ENCODE measurements at regions not wholly inside any gene's neighbourhood (a gene's known extent, or its start where the extent isn't known, plus 50 kb on each side); places are given as distances from the start of the nearest gene placed in this dataset.

GRCh38 chr10:105516511-105516910 is 875.4 kb downstream of the SORCS3 start:
- H3K4ac ChIP-seq (ENCODE audit: low read depth, low read length), result no peak overlapping the region
- H3K4me3 ChIP-seq (ENCODE audit: low read depth, low read length), result no peak overlapping the region
- no peaks in the 10 kb centered on the region for H3K27me3 ChIP-seq (ENCODE audit: insufficient read depth, low read length)
- no peak overlapping the region for H2BK12ac ChIP-seq (ENCODE audit: low read length)
- H4K8ac ChIP-seq (ENCODE audit: low read depth, low read length), result no peak overlapping the region
- H2AK5ac ChIP-seq (ENCODE audit: low read length), result no peak overlapping the region
- no peak overlapping the region for H4K12ac ChIP-seq (ENCODE audit: low read depth, low read length)
- no CpG with 5 or more reads among the region's 2 CpGs for WGBS (ENCODE audit: extremely low coverage, insufficient coverage, insufficient read length)
- no peak overlapping the region for H3K9ac ChIP-seq (ENCODE audit: low read length)
- no peak overlapping the region for H3K23ac ChIP-seq (ENCODE audit: low read length)
- H3K79me2 ChIP-seq (ENCODE audit: control insufficient read depth, insufficient read depth, low read length, poor library complexity), result no peaks in the 10 kb centered on the region
- no peaks in the 10 kb centered on the region for H3K4me1 ChIP-seq (ENCODE audit: control insufficient read depth in 1 of 2, insufficient read depth in 2 of 2, low read length in 2 of 2)
- H2AFZ ChIP-seq (ENCODE audit: insufficient read depth, low read length, poor library complexity), result no peak overlapping the region
- no peak overlapping the region for H3K4me2 ChIP-seq (ENCODE audit: low read length)
- H3K9me3 ChIP-seq (ENCODE audit: insufficient read depth, low read depth, low read length), result no peaks in the 10 kb centered on the region
- no peak overlapping the region for H3K14ac ChIP-seq (ENCODE audit: low read length)
- H3K79me1 ChIP-seq (ENCODE audit: low read length), result no peaks in the 10 kb centered on the region
- no peak overlapping the region for H3K18ac ChIP-seq (ENCODE audit: low read length)
- H4K91ac ChIP-seq (ENCODE audit: low read depth, low read length), result no peak overlapping the region
- no peaks in the 10 kb centered on the region for H3K36me3 ChIP-seq (ENCODE audit: control insufficient read depth in 1 of 2, insufficient read depth in 2 of 2, low read length in 2 of 2)
- H3K27ac ChIP-seq (ENCODE audit: low read depth, low read length), result no peak overlapping the region
- no peak overlapping the region for H2BK5ac ChIP-seq (ENCODE audit: low read depth, low read length, poor library complexity)
- H2BK120ac ChIP-seq (ENCODE audit: insufficient read depth, low read length, poor library complexity), result no peak overlapping the region
- DNase-seq, result no peak

DNA sequence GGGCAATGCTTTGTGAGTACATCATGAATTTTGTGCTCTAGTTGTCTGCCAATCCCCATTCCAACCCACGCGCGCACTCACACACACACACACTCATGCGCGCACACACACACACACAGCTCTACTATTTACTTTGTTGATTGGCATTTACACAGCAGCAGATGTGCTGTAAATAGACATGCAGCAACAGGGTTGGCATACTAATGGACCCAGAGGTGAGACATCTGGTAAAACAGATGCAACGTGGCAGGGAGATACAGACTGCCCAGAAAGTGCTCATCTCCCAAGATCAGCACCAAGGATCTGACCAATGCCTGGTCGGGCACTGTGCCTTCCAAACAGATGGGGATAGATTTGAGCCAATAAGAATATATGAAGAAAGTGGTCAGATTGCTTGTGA is 873.0 kb downstream of the SORCS3 start:
- Histone ChIP-seq H3K9ac (ENCODE audit: low read length) (no peak overlapping the region), H2AFZ (ENCODE audit: insufficient read depth, low read length, poor library complexity) (no peak overlapping the region), H2BK5ac (ENCODE audit: low read depth, low read length, poor library complexity) (no peak overlapping the region), H3K23ac (ENCODE audit: low read length) (no peak overlapping the region), H3K4me2 (ENCODE audit: low read length) (no peak overlapping the region), H2BK120ac (ENCODE audit: insufficient read depth, low read length, poor library complexity) (no peak overlapping the region), H4K8ac (ENCODE audit: low read depth, low read length) (no peak overlapping the region), H3K18ac (ENCODE audit: low read length) (no peak overlapping the region), H3K36me3 (ENCODE audit: control insufficient read depth in 1 of 2, insufficient read depth in 2 of 2, low read length in 2 of 2) (no peaks in the 10 kb centered on the region), H3K9me3 (ENCODE audit: insufficient read depth, low read depth, low read length) (no peaks in the 10 kb centered on the region), H2AK5ac (ENCODE audit: low read length) (no peak overlapping the region), H3K27ac (ENCODE audit: low read depth, low read length) (no peak overlapping the region), H3K4ac (ENCODE audit: low read depth, low read length) (no peak overlapping the region), H4K91ac (ENCODE audit: low read depth, low read length) (no peak overlapping the region), H3K4me3 (ENCODE audit: low read depth, low read length) (no peak overlapping the region), H3K79me2 (ENCODE audit: control insufficient read depth, insufficient read depth, low read length, poor library complexity) (no peaks in the 10 kb centered on the region), H4K12ac (ENCODE audit: low read depth, low read length) (no peak overlapping the region), H3K14ac (ENCODE audit: low read length) (no peak overlapping the region), H3K79me1 (ENCODE audit: low read length) (no peaks in the 10 kb centered on the region), H3K4me1 (ENCODE audit: control insufficient read depth in 1 of 2, insufficient read depth in 2 of 2, low read length in 2 of 2) (no peaks in the 10 kb centered on the region), H2BK12ac (ENCODE audit: low read length) (no peak overlapping the region), H3K27me3 (ENCODE audit: insufficient read depth, low read length) (no peaks in the 10 kb centered on the region)
- DNase-seq, result no peak
- WGBS (ENCODE audit: extremely low coverage, insufficient coverage, insufficient read length), result no CpG with 5 or more reads among the region's 7 CpGs

- Histone ChIP-seq H3K79me2 (ENCODE audit: control insufficient read depth, insufficient read depth, low read length, poor library complexity) (no peaks in the 10 kb centered on the region), H4K91ac (ENCODE audit: low read depth, low read length) (no peak overlapping the region), H3K23ac (ENCODE audit: low read length) (no peak overlapping the region), H3K4me3 (ENCODE audit: low read depth, low read length) (no peak overlapping the region), H4K12ac (ENCODE audit: low read depth, low read length) (no peak overlapping the region), H4K8ac (ENCODE audit: low read depth, low read length) (no peak overlapping the region), H3K14ac (ENCODE audit: low read length) (no peak overlapping the region), H3K27ac (ENCODE audit: low read depth, low read length) (no peak overlapping the region), H2AK5ac (ENCODE audit: low read length) (no peak overlapping the region), H3K4ac (ENCODE audit: low read depth, low read length) (no peak overlapping the region), H3K9ac (ENCODE audit: low read length) (no peak overlapping the region), H3K4me1 (ENCODE audit: control insufficient read depth in 1 of 2, insufficient read depth in 2 of 2, low read length in 2 of 2) (no peaks in the 10 kb centered on the region), H3K4me2 (ENCODE audit: low read length) (no peak overlapping the region), H2BK12ac (ENCODE audit: low read length) (no peak overlapping the region), H3K9me3 (ENCODE audit: insufficient read depth, low read depth, low read length) (no peaks in the 10 kb centered on the region), H2AFZ (ENCODE audit: insufficient read depth, low read length, poor library complexity) (no peak overlapping the region), H3K27me3 (ENCODE audit: insufficient read depth, low read length) (no peaks in the 10 kb centered on the region), H2BK120ac (ENCODE audit: insufficient read depth, low read length, poor library complexity) (no peak overlapping the region), H3K36me3 (ENCODE audit: control insufficient read depth in 1 of 2, insufficient read depth in 2 of 2, low read length in 2 of 2) (no peaks in the 10 kb centered on the region), H3K18ac (ENCODE audit: low read length) (no peak overlapping the region), H3K79me1 (ENCODE audit: low read length) (no peaks in the 10 kb centered on the region), H2BK5ac (ENCODE audit: low read depth, low read length, poor library complexity) (no peak overlapping the region)
- DNase-seq, result no peak
- WGBS (ENCODE audit: extremely low coverage, insufficient coverage, insufficient read length), result no CpG with 5 or more reads among the region's 3 CpGs
These were observed 868.4 kb downstream of the SORCS3 start for GRCh38 chr10:105509517-105509916.

DNA sequence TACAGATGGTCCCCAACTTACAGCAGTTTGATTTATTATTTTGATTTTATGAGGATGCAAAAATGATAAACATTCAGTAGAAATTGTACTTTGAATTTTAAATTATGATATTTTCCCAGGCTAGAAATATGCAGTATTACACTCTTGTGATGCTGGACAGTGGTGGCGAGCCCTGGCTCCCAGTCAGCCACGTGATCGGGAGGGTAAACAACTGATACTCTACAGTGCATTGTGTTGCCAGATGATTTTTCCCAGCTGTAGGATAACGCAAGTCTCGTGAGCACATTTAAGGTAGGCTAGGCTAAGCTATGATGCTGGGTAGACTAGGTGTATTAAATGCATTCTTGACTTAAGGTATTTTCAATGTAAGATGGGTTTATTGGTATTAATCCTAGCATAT is 865.2 kb downstream of the SORCS3 start:
- H2BK120ac ChIP-seq (ENCODE audit: insufficient read depth, low read length, poor library complexity), result no peak overlapping the region
- H3K23ac ChIP-seq (ENCODE audit: low read length), result no peak overlapping the region
- no peak overlapping the region for H3K18ac ChIP-seq (ENCODE audit: low read length)
- DNase-seq, result no peak
- H4K91ac ChIP-seq (ENCODE audit: low read depth, low read length), result no peak overlapping the region
- H3K14ac ChIP-seq (ENCODE audit: low read length), result no peak overlapping the region
- WGBS (ENCODE audit: extremely low coverage, insufficient coverage, insufficient read length), result no CpG with 5 or more reads among the region's 5 CpGs
- no peak overlapping the region for H3K4ac ChIP-seq (ENCODE audit: low read depth, low read length)
- H3K27me3 ChIP-seq (ENCODE audit: insufficient read depth, low read length), result no peaks in the 10 kb centered on the region
- H3K4me3 ChIP-seq (ENCODE audit: low read depth, low read length), result no peak overlapping the region
- no peak overlapping the region for H2BK5ac ChIP-seq (ENCODE audit: low read depth, low read length, poor library complexity)
- H3K36me3 ChIP-seq (ENCODE audit: control insufficient read depth in 1 of 2, insufficient read depth in 2 of 2, low read length in 2 of 2), result no peaks in the 10 kb centered on the region
- no peak overlapping the region for H2BK12ac ChIP-seq (ENCODE audit: low read length)
- H2AK5ac ChIP-seq (ENCODE audit: low read length), result no peak overlapping the region
- H3K4me1 ChIP-seq (ENCODE audit: control insufficient read depth in 1 of 2, insufficient read depth in 2 of 2, low read length in 2 of 2), result no peaks in the 10 kb centered on the region
- no peak overlapping the region for H3K9ac ChIP-seq (ENCODE audit: low read length)
- no peaks in the 10 kb centered on the region for H3K79me1 ChIP-seq (ENCODE audit: low read length)
- H3K79me2 ChIP-seq (ENCODE audit: control insufficient read depth, insufficient read depth, low read length, poor library complexity), result no peaks in the 10 kb centered on the region
- H4K12ac ChIP-seq (ENCODE audit: low read depth, low read length), result no peak overlapping the region
- no peaks in the 10 kb centered on the region for H3K9me3 ChIP-seq (ENCODE audit: insufficient read depth, low read depth, low read length)
- no peak overlapping the region for H4K8ac ChIP-seq (ENCODE audit: low read depth, low read length)
- no peak overlapping the region for H3K27ac ChIP-seq (ENCODE audit: low read depth, low read length)
- no peak overlapping the region for H2AFZ ChIP-seq (ENCODE audit: insufficient read depth, low read length, poor library complexity)
- H3K4me2 ChIP-seq (ENCODE audit: low read length), result no peak overlapping the region

- Histone ChIP-seq H3K14ac (ENCODE audit: low read length) (no peak overlapping the region), H2AK5ac (ENCODE audit: low read length) (no peak overlapping the region), H2BK5ac (ENCODE audit: low read depth, low read length, poor library complexity) (no peak overlapping the region), H3K27ac (ENCODE audit: low read depth, low read length) (no peak overlapping the region), H3K18ac (ENCODE audit: low read length) (no peak overlapping the region), H3K9ac (ENCODE audit: low read length) (no peak overlapping the region), H3K36me3 (ENCODE audit: control insufficient read depth in 1 of 2, insufficient read depth in 2 of 2, low read length in 2 of 2) (no peaks in the 10 kb centered on the region), H3K4ac (ENCODE audit: low read depth, low read length) (no peak overlapping the region), H2BK120ac (ENCODE audit: insufficient read depth, low read length, poor library complexity) (no peak overlapping the region), H3K4me2 (ENCODE audit: low read length) (no peak overlapping the region), H2BK12ac (ENCODE audit: low read length) (no peak overlapping the region), H4K8ac (ENCODE audit: low read depth, low read length) (no peak overlapping the region), H3K79me2 (ENCODE audit: control insufficient read depth, insufficient read depth, low read length, poor library complexity) (no peaks in the 10 kb centered on the region), H3K23ac (ENCODE audit: low read length) (no peak overlapping the region), H3K4me1 (ENCODE audit: control insufficient read depth in 1 of 2, insufficient read depth in 2 of 2, low read length in 2 of 2) (no peaks in the 10 kb centered on the region), H2AFZ (ENCODE audit: insufficient read depth, low read length, poor library complexity) (no peak overlapping the region), H4K12ac (ENCODE audit: low read depth, low read length) (no peak overlapping the region), H3K27me3 (ENCODE audit: insufficient read depth, low read length) (no peaks in the 10 kb centered on the region), H3K9me3 (ENCODE audit: insufficient read depth, low read depth, low read length) (no peaks in the 10 kb centered on the region), H3K4me3 (ENCODE audit: low read depth, low read length) (no peak overlapping the region), H3K79me1 (ENCODE audit: low read length) (no peaks in the 10 kb centered on the region), H4K91ac (ENCODE audit: low read depth, low read length) (no peak overlapping the region)
- DNase-seq, result no peak
These were observed 862.6 kb downstream of the SORCS3 start for GRCh38 chr10:105503714-105504113.

Data from trophoblast cell (in vitro differentiated cells and primary cell).